ENCODE measurements at regions not wholly inside any gene's neighbourhood (a gene's known extent, or its start where the extent isn't known, plus 50 kb on each side); places are given as distances from the start of the nearest gene placed in this dataset.

- Mint-ChIP-seq H3K4me1 (no peaks in the 10 kb centered on the region), H3K4me3 (no peak overlapping the region), H3K27ac (no peak overlapping the region), H3K9me3 (peaks cover 2 to 14% of the 10 kb centered on the region in 2 donors), H3K36me3 (no peaks in the 10 kb centered on the region), H3K27me3 (ENCODE audit: low read depth in 2 of 2) (no peaks in the 10 kb centered on the region)
- Histone ChIP-seq H3K9me3 (ENCODE audit: control insufficient read depth, insufficient read depth, low read length) (no peaks in the 10 kb centered on the region), H3K36me3 (ENCODE audit: control insufficient read depth, insufficient read depth, low read length) (no peaks in the 10 kb centered on the region), H3K27ac (ENCODE audit: low read length) (no peak overlapping the region), H3K4me3 (ENCODE audit: low read length) (no peak overlapping the region), H3K4me1 (ENCODE audit: control insufficient read depth, insufficient read depth, low read length) (no peaks in the 10 kb centered on the region), H3K27me3 (ENCODE audit: control insufficient read depth, insufficient read depth, low read length) (no peaks in the 10 kb centered on the region)
- TF ChIP-seq CTCF (IDR thresholded peaks at IDR 0.05) = no peak
- intact Hi-C loops (cut with micrococcal nuclease) = no loop called here
- WGBS (ENCODE audit: insufficient coverage) = 87% methylated on average over 2 of the region's 4 CpGs
- DNase-seq (no peak), ATAC-seq (no peak)
Observed at GRCh38 chr20:7610681-7611080, 329.6 kb downstream of the HAO1 start.

GRCh38 chr20:7617797-7618196 is 322.5 kb downstream of the HAO1 start:
- no peaks in the 10 kb centered on the region for H3K4me1 Mint-ChIP-seq
- no peak overlapping the region for H3K27ac ChIP-seq (ENCODE audit: low read length)
- no peaks in the 10 kb centered on the region for H3K4me1 ChIP-seq (ENCODE audit: control insufficient read depth, insufficient read depth, low read length)
- no peak overlapping the region for H3K4me3 ChIP-seq (ENCODE audit: low read length)
- H3K27me3 ChIP-seq (ENCODE audit: control insufficient read depth, insufficient read depth, low read length) = no peaks in the 10 kb centered on the region
- H3K27ac Mint-ChIP-seq = no peak overlapping the region
- intact Hi-C loops (cut with micrococcal nuclease) = no loop called here
- H3K9me3 ChIP-seq (ENCODE audit: control insufficient read depth, insufficient read depth, low read length) = peaks cover 4% of the 10 kb centered on the region
- no peaks in the 10 kb centered on the region for H3K36me3 ChIP-seq (ENCODE audit: control insufficient read depth, insufficient read depth, low read length)
- WGBS (ENCODE audit: insufficient coverage) = no CpG with 5 or more reads among the region's 2 CpGs
- DNase-seq (no peak), ATAC-seq (no peak)
- no peak overlapping the region for H3K4me3 Mint-ChIP-seq
- no peak for TF ChIP-seq CTCF (IDR thresholded peaks at IDR 0.05)
- H3K9me3 Mint-ChIP-seq = peaks cover 3 to 7% of the 10 kb centered on the region in 2 donors
- no peaks in the 10 kb centered on the region for H3K27me3 Mint-ChIP-seq (ENCODE audit: low read depth in 2 of 2)
- H3K36me3 Mint-ChIP-seq = no peaks in the 10 kb centered on the region

- Mint-ChIP-seq H3K27ac (no peak overlapping the region), H3K36me3 (no peaks in the 10 kb centered on the region), H3K27me3 (ENCODE audit: low read depth in 2 of 2) (no peaks in the 10 kb centered on the region), H3K9me3 (peaks cover 2 to 4% of the 10 kb centered on the region in 2 donors), H3K4me1 (no peaks in the 10 kb centered on the region), H3K4me3 (no peak overlapping the region)
- intact Hi-C loops (cut with micrococcal nuclease) = no loop called here
- Histone ChIP-seq H3K9me3 (ENCODE audit: control insufficient read depth, insufficient read depth, low read length) (peaks cover 4% of the 10 kb centered on the region), H3K36me3 (ENCODE audit: control insufficient read depth, insufficient read depth, low read length) (no peaks in the 10 kb centered on the region), H3K4me1 (ENCODE audit: control insufficient read depth, insufficient read depth, low read length) (no peaks in the 10 kb centered on the region), H3K27ac (ENCODE audit: low read length) (no peak overlapping the region), H3K4me3 (ENCODE audit: low read length) (no peak overlapping the region), H3K27me3 (ENCODE audit: control insufficient read depth, insufficient read depth, low read length) (no peaks in the 10 kb centered on the region)
- 87% methylated on average over 28 of the region's 28 CpGs for WGBS (ENCODE audit: insufficient coverage)
- no peak for TF ChIP-seq CTCF (IDR thresholded peaks at IDR 0.05)
- ATAC-seq = no peak
- no peak for DNase-seq
Observed at GRCh38 chr20:7622399-7622961, 317.8 kb downstream of the HAO1 start.

- H3K4me1 Mint-ChIP-seq = no peaks in the 10 kb centered on the region
- H3K27me3 Mint-ChIP-seq (ENCODE audit: low read depth in 2 of 2) = no peaks in the 10 kb centered on the region
- no peak for TF ChIP-seq CTCF (IDR thresholded peaks at IDR 0.05)
- no peak overlapping the region for H3K27ac ChIP-seq (ENCODE audit: low read length)
- H3K4me3 ChIP-seq (ENCODE audit: low read length) = no peak overlapping the region
- intact Hi-C loops (cut with micrococcal nuclease) = no loop called here
- no peak overlapping the region for H3K27ac Mint-ChIP-seq
- H3K4me1 ChIP-seq (ENCODE audit: control insufficient read depth, insufficient read depth, low read length) = no peaks in the 10 kb centered on the region
- no peaks in the 10 kb centered on the region for H3K36me3 Mint-ChIP-seq
- no peak overlapping the region for H3K4me3 Mint-ChIP-seq
- WGBS (ENCODE audit: insufficient coverage) = 86% methylated on average over 1 of the region's 5 CpGs
- ATAC-seq = no peak
- peaks cover 4% of the 10 kb centered on the region for H3K9me3 ChIP-seq (ENCODE audit: control insufficient read depth, insufficient read depth, low read length)
- H3K36me3 ChIP-seq (ENCODE audit: control insufficient read depth, insufficient read depth, low read length) = no peaks in the 10 kb centered on the region
- DNase-seq = no peak
- H3K9me3 Mint-ChIP-seq = peaks cover 2 to 4% of the 10 kb centered on the region in 2 donors
- no peaks in the 10 kb centered on the region for H3K27me3 ChIP-seq (ENCODE audit: control insufficient read depth, insufficient read depth, low read length)
Observed at GRCh38 chr20:7624886-7625285, 315.4 kb downstream of the HAO1 start.

Measured in natural killer cell (primary cell).